Astrocyte (in vitro differentiated cells and primary cell): ENCODE measurements at regions not wholly inside any gene's neighbourhood (a gene's known extent, or its start where the extent isn't known, plus 50 kb on each side); places are given as distances from the start of the nearest gene placed in this dataset.

Experiments
- CTCF ChIP-seq: IDR thresholded peaks from 2 replicates; pipeline ENCODE4 v1.5.1; 2011; ENCODE audit warnings: low read depth, mild to moderate bottlenecking, inconsistent platforms, low read length, moderate library complexity; ENCODE audit not compliant: insufficient read depth
- EZH2 ChIP-seq: IDR thresholded peaks from 2 replicates; pipeline ENCODE4 v1.6.1; 2012; ENCODE audit warnings: mild to moderate bottlenecking, low read length, inconsistent platforms; ENCODE audit not compliant: insufficient read depth

DNA sequence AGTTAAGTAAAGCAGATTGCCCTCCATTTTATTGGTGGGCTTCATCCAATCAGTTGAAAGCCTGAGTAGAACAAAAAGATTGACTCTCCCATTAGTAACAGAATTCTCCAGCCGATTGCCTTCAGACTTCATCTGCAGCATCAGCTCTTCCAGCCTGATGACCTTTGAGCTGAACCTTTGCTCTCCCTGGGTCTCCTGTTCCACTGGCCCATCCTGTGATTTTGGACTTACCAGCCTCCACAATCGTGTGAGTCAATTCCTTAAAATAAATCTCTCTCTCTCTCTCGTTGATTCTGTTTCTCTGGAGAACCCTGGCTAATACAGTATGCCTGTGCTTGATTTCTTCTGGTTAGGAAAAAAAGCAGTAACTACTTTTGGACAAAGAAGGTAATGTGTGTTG lies 121.9 kb downstream of the OSTF1 start:
- TF ChIP-seq CTCF (no peak), EZH2 (no peak)
